ENCODE measurements at regions not wholly inside any gene's neighbourhood (a gene's known extent, or its start where the extent isn't known, plus 50 kb on each side); places are given as distances from the start of the nearest gene placed in this dataset.

- H3K4me2 ChIP-seq (ENCODE audit: insufficient read depth, low read length, poor library complexity, severe bottlenecking): no peak overlapping the region
- H2AFZ ChIP-seq (ENCODE audit: low read length): no peak overlapping the region
- no CpG with 5 or more reads among the region's 2 CpGs for WGBS, 2 donors (ENCODE audit: extremely low coverage in 2 of 2, insufficient read length in 2 of 2, insufficient replicate concordance in 1 of 2)
- no peak overlapping the region for H2BK15ac ChIP-seq (ENCODE audit: low read length)
- H3K9ac ChIP-seq (ENCODE audit: low read depth, low read length, poor library complexity): no peak overlapping the region
- no peak overlapping the region for H2AK5ac ChIP-seq (ENCODE audit: low read depth, low read length)
- no peak overlapping the region for H2BK12ac ChIP-seq (ENCODE audit: low read length)
- H4K8ac ChIP-seq (ENCODE audit: low read depth, low read length): no peak overlapping the region
- no peaks in the 10 kb centered on the region for H3K27me3 ChIP-seq (ENCODE audit: control insufficient read depth in 3 of 3, insufficient read depth in 3 of 3, low read depth in 1 of 3, low read length in 3 of 3)
- H3K23ac ChIP-seq (ENCODE audit: low read depth, low read length, poor library complexity): no peak overlapping the region
- DNase-seq (ENCODE audit: low spot score): no peak
- H3K79me1 ChIP-seq (ENCODE audit: low read depth, low read length): no peaks in the 10 kb centered on the region
- H3K4me3 ChIP-seq (ENCODE audit: low read length in 2 of 2): no peak overlapping the region
- H3K4me1 ChIP-seq (ENCODE audit: control insufficient read depth in 2 of 2, insufficient read depth in 1 of 2, low read depth in 1 of 2, low read length in 2 of 2): no peaks in the 10 kb centered on the region
- H3K36me3 ChIP-seq (replicated peaks in 1 of 2; ENCODE audit: control insufficient read depth in 2 of 2, insufficient read depth in 2 of 2, low read length in 2 of 2): no peaks in the 10 kb centered on the region
- H2BK5ac ChIP-seq (ENCODE audit: low read length): no peak overlapping the region
- no peak overlapping the region for H3K18ac ChIP-seq (ENCODE audit: low read length)
- H3K27ac ChIP-seq (replicated peaks; ENCODE audit: low read length): no peak overlapping the region
- H3K4ac ChIP-seq (ENCODE audit: low read length): no peak overlapping the region
- H3K14ac ChIP-seq (ENCODE audit: low read length): no peak overlapping the region
- peaks cover 0 to 3% of the 10 kb centered on the region in 2 donors for H3K9me3 ChIP-seq (replicated peaks in 1 of 2; ENCODE audit: control insufficient read depth in 2 of 2, insufficient read depth in 1 of 2, low read depth in 1 of 2, low read length in 2 of 2)
- no peak overlapping the region for H2BK120ac ChIP-seq (ENCODE audit: low read depth, low read length)
- H4K91ac ChIP-seq (ENCODE audit: low read depth, low read length, poor library complexity): no peak overlapping the region
These were observed 274.5 kb upstream of the LRTM1 start for GRCh38 chr3:55202326-55202725.

DNA sequence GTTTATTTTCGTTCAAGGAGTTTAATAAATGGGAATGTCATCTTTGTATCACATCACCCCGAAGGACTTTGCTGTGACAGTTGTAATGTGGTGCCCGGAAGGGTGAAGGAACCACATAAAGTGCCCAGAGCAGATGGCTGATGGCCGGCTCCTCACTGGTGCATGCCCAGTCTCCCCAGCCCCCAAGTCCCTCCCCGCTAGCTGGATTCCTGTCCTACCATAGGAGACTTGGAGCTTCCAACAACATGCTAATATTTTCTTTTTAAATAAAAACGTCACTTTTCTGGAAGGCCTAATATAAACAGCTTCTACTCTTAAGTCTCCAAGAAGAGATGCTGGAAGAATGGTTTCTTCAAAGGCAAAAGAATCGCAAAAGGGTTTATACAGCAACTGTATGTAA, 273.9 kb upstream of the LRTM1 start:
- H2AK5ac ChIP-seq (ENCODE audit: low read depth, low read length): no peak overlapping the region
- peaks cover 0 to 3% of the 10 kb centered on the region in 2 donors for H3K9me3 ChIP-seq (replicated peaks in 1 of 2; ENCODE audit: control insufficient read depth in 2 of 2, insufficient read depth in 1 of 2, low read depth in 1 of 2, low read length in 2 of 2)
- H3K36me3 ChIP-seq (replicated peaks in 1 of 2; ENCODE audit: control insufficient read depth in 2 of 2, insufficient read depth in 2 of 2, low read length in 2 of 2): no peaks in the 10 kb centered on the region
- no peak overlapping the region for H3K14ac ChIP-seq (ENCODE audit: low read length)
- H4K91ac ChIP-seq (ENCODE audit: low read depth, low read length, poor library complexity): no peak overlapping the region
- H3K4me3 ChIP-seq (ENCODE audit: low read length in 2 of 2): no peak overlapping the region
- H4K8ac ChIP-seq (ENCODE audit: low read depth, low read length): no peak overlapping the region
- H3K27me3 ChIP-seq (ENCODE audit: control insufficient read depth in 3 of 3, insufficient read depth in 3 of 3, low read depth in 1 of 3, low read length in 3 of 3): no peaks in the 10 kb centered on the region
- no peaks in the 10 kb centered on the region for H3K4me1 ChIP-seq (ENCODE audit: control insufficient read depth in 2 of 2, insufficient read depth in 1 of 2, low read depth in 1 of 2, low read length in 2 of 2)
- H3K23ac ChIP-seq (ENCODE audit: low read depth, low read length, poor library complexity): no peak overlapping the region
- no peak overlapping the region for H3K9ac ChIP-seq (ENCODE audit: low read depth, low read length, poor library complexity)
- H2BK12ac ChIP-seq (ENCODE audit: low read length): no peak overlapping the region
- H2BK15ac ChIP-seq (ENCODE audit: low read length): no peak overlapping the region
- no CpG with 5 or more reads among the region's 7 CpGs for WGBS, 2 donors (ENCODE audit: extremely low coverage in 2 of 2, insufficient read length in 2 of 2, insufficient replicate concordance in 1 of 2)
- H2BK5ac ChIP-seq (ENCODE audit: low read length): no peak overlapping the region
- H3K4me2 ChIP-seq (ENCODE audit: insufficient read depth, low read length, poor library complexity, severe bottlenecking): no peak overlapping the region
- H2AFZ ChIP-seq (ENCODE audit: low read length): no peak overlapping the region
- no peak overlapping the region for H3K27ac ChIP-seq (replicated peaks; ENCODE audit: low read length)
- no peak overlapping the region for H3K18ac ChIP-seq (ENCODE audit: low read length)
- no peak for DNase-seq (ENCODE audit: low spot score)
- no peak overlapping the region for H3K4ac ChIP-seq (ENCODE audit: low read length)
- no peak overlapping the region for H2BK120ac ChIP-seq (ENCODE audit: low read depth, low read length)
- no peaks in the 10 kb centered on the region for H3K79me1 ChIP-seq (ENCODE audit: low read depth, low read length)

- no peak for DNase-seq (ENCODE audit: low spot score)
- Histone ChIP-seq H3K9me3 (replicated peaks in 1 of 2; ENCODE audit: control insufficient read depth in 2 of 2, insufficient read depth in 1 of 2, low read depth in 1 of 2, low read length in 2 of 2) (peaks cover 0 to 3% of the 10 kb centered on the region in 2 donors), H3K27ac (replicated peaks; ENCODE audit: low read length) (no peak overlapping the region), H3K23ac (ENCODE audit: low read depth, low read length, poor library complexity) (no peak overlapping the region), H2BK15ac (ENCODE audit: low read length) (no peak overlapping the region), H3K79me1 (ENCODE audit: low read depth, low read length) (no peaks in the 10 kb centered on the region), H2BK120ac (ENCODE audit: low read depth, low read length) (no peak overlapping the region), H2BK5ac (ENCODE audit: low read length) (no peak overlapping the region), H3K36me3 (replicated peaks in 1 of 2; ENCODE audit: control insufficient read depth in 2 of 2, insufficient read depth in 2 of 2, low read length in 2 of 2) (no peaks in the 10 kb centered on the region), H4K8ac (ENCODE audit: low read depth, low read length) (no peak overlapping the region), H2AK5ac (ENCODE audit: low read depth, low read length) (no peak overlapping the region), H2BK12ac (ENCODE audit: low read length) (no peak overlapping the region), H2AFZ (ENCODE audit: low read length) (no peak overlapping the region), H3K4me3 (ENCODE audit: low read length in 2 of 2) (no peak overlapping the region), H3K14ac (ENCODE audit: low read length) (no peak overlapping the region), H3K4ac (ENCODE audit: low read length) (no peak overlapping the region), H3K4me1 (ENCODE audit: control insufficient read depth in 2 of 2, insufficient read depth in 1 of 2, low read depth in 1 of 2, low read length in 2 of 2) (no peaks in the 10 kb centered on the region), H3K4me2 (ENCODE audit: insufficient read depth, low read length, poor library complexity, severe bottlenecking) (no peak overlapping the region), H3K27me3 (ENCODE audit: control insufficient read depth in 3 of 3, insufficient read depth in 3 of 3, low read depth in 1 of 3, low read length in 3 of 3) (no peaks in the 10 kb centered on the region), H3K18ac (ENCODE audit: low read length) (no peak overlapping the region), H4K91ac (ENCODE audit: low read depth, low read length, poor library complexity) (no peak overlapping the region), H3K9ac (ENCODE audit: low read depth, low read length, poor library complexity) (no peak overlapping the region)
- WGBS, 2 donors (ENCODE audit: extremely low coverage in 2 of 2, insufficient read length in 2 of 2, insufficient replicate concordance in 1 of 2): no CpG with 5 or more reads among the region's 2 CpGs
These were observed 273.0 kb upstream of the LRTM1 start for GRCh38 chr3:55200906-55201305.

DNA sequence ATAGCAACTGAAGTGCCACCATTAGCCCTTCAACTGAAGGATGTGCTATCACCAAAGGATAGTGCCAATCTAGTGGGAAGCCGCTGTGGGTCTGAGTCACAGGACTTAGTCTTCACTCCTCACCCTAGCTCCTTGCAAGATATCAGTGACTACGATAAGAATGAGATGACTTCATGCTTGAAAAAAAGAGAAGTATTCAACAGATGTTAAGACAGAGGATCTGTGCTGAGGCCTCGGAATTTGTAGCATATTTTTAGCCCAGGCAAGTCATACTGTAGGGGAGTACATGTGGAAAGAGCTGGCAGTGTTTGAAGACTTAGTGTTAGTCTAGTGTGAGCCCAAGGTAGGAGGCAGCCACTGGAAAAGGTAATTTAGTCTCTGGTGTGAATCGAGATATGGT, 270.7 kb upstream of the LRTM1 start:
- no peak overlapping the region for H3K4me3 ChIP-seq (ENCODE audit: low read length in 2 of 2)
- no peak overlapping the region for H2BK12ac ChIP-seq (ENCODE audit: low read length)
- no peak overlapping the region for H3K27ac ChIP-seq (replicated peaks; ENCODE audit: low read length)
- H3K9me3 ChIP-seq (replicated peaks in 1 of 2; ENCODE audit: control insufficient read depth in 2 of 2, insufficient read depth in 1 of 2, low read depth in 1 of 2, low read length in 2 of 2): no peaks in the 10 kb centered on the region
- no peak overlapping the region for H2BK120ac ChIP-seq (ENCODE audit: low read depth, low read length)
- H2BK5ac ChIP-seq (ENCODE audit: low read length): no peak overlapping the region
- no peak overlapping the region for H2AFZ ChIP-seq (ENCODE audit: low read length)
- no CpG with 5 or more reads among the region's 4 CpGs for WGBS, 2 donors (ENCODE audit: extremely low coverage in 2 of 2, insufficient read length in 2 of 2, insufficient replicate concordance in 1 of 2)
- no peak overlapping the region for H3K14ac ChIP-seq (ENCODE audit: low read length)
- no peaks in the 10 kb centered on the region for H3K36me3 ChIP-seq (replicated peaks in 1 of 2; ENCODE audit: control insufficient read depth in 2 of 2, insufficient read depth in 2 of 2, low read length in 2 of 2)
- H3K18ac ChIP-seq (ENCODE audit: low read length): no peak overlapping the region
- no peak overlapping the region for H4K8ac ChIP-seq (ENCODE audit: low read depth, low read length)
- no peak overlapping the region for H3K4me2 ChIP-seq (ENCODE audit: insufficient read depth, low read length, poor library complexity, severe bottlenecking)
- H3K23ac ChIP-seq (ENCODE audit: low read depth, low read length, poor library complexity): no peak overlapping the region
- no peak for DNase-seq (ENCODE audit: low spot score)
- H2BK15ac ChIP-seq (ENCODE audit: low read length): no peak overlapping the region
- H3K9ac ChIP-seq (ENCODE audit: low read depth, low read length, poor library complexity): no peak overlapping the region
- H2AK5ac ChIP-seq (ENCODE audit: low read depth, low read length): no peak overlapping the region
- no peaks in the 10 kb centered on the region for H3K4me1 ChIP-seq (ENCODE audit: control insufficient read depth in 2 of 2, insufficient read depth in 1 of 2, low read depth in 1 of 2, low read length in 2 of 2)
- no peak overlapping the region for H4K91ac ChIP-seq (ENCODE audit: low read depth, low read length, poor library complexity)
- no peaks in the 10 kb centered on the region for H3K27me3 ChIP-seq (ENCODE audit: control insufficient read depth in 3 of 3, insufficient read depth in 3 of 3, low read depth in 1 of 3, low read length in 3 of 3)
- H3K4ac ChIP-seq (ENCODE audit: low read length): no peak overlapping the region
- H3K79me1 ChIP-seq (ENCODE audit: low read depth, low read length): no peaks in the 10 kb centered on the region

Measured in neuronal stem cell (in vitro differentiated cells).